SK-N-SH (cell line): ENCODE measurements at regions not wholly inside any gene's neighbourhood (a gene's known extent, or its start where the extent isn't known, plus 50 kb on each side); places are given as distances from the start of the nearest gene placed in this dataset.

Experiments used
- CTCF ChIP-seq: fragments of 200-600 bp; sonication (generic); IDR thresholded peaks from 2 replicates; pipeline ENCODE4 v1.6.1; 2017; ENCODE audit warnings: antibody characterized with exemption, mild to moderate bottlenecking, moderate library complexity
- EP300 ChIP-seq, 2 experiments: IDR thresholded peaks; 2 replicates each; pipeline versions ENCODE4 v1.4.0 to v1.6.1; 2012; ENCODE audit warnings: borderline replicate concordance in 1 of 2, low read depth in 1 of 2, low read length in 1 of 2
- FOSL2 ChIP-seq: IDR thresholded peaks from 2 replicates; pipeline ENCODE4 v1.4.0; 2012; ENCODE audit warnings: low read depth, mild to moderate bottlenecking, moderate library complexity, borderline replicate concordance
- FOXM1 ChIP-seq: IDR thresholded peaks from 2 replicates; pipeline ENCODE4 v1.4.0; 2012; ENCODE audit warnings: low read depth, mild to moderate bottlenecking
- GABPA ChIP-seq: IDR thresholded peaks from 2 replicates; pipeline ENCODE4 v1.4.0; 2012; ENCODE audit warnings: low read depth, mild to moderate bottlenecking
- GATA2 ChIP-seq: sonication (generic); formaldehyde crosslinking; IDR thresholded peaks from 2 replicates; pipeline ENCODE4 v1.5.0; 2020; ENCODE audit warnings: mild to moderate bottlenecking, missing genetic modification reagents
- MAX ChIP-seq: IDR thresholded peaks from 2 replicates; pipeline ENCODE4 v1.4.0; 2012; ENCODE audit warnings: low read depth
- NFIC ChIP-seq: IDR thresholded peaks from 2 replicates; pipeline ENCODE4 v1.4.0; 2012; ENCODE audit warnings: borderline replicate concordance
- RAD21 ChIP-seq: IDR thresholded peaks from 2 replicates; pipeline ENCODE4 v1.6.1; 2012; ENCODE audit warnings: mild to moderate bottlenecking, low read length
- TCF12 ChIP-seq: IDR thresholded peaks from 2 replicates; pipeline ENCODE4 v1.4.0; 2012
- USF1 ChIP-seq: IDR thresholded peaks from 2 replicates; pipeline ENCODE4 v1.4.0; 2012; ENCODE audit warnings: low read depth, borderline replicate concordance
- USF2 ChIP-seq: fragments of 150-350 bp; IDR thresholded peaks from 2 replicates; pipeline ENCODE4 v1.6.1; 2017; ENCODE audit warnings: antibody characterized with exemption, low read length, low read depth, borderline replicate concordance

GRCh38 chr12:30100741-30101140 is 317.0 kb upstream of the TMTC1 start:
- TF ChIP-seq CTCF, result no peak
- no peak for TF ChIP-seq FOSL2
- no peak for TF ChIP-seq USF2
- no peak for TF ChIP-seq GATA2 (CRISPR knock-in tag)
- TF ChIP-seq RAD21, result no peak
- no peak for TF ChIP-seq FOXM1
- TF ChIP-seq USF1, result no peak
- no peak for TF ChIP-seq NFIC
- no peak for TF ChIP-seq MAX
- TF ChIP-seq EP300 (IDR thresholded peaks at IDR 0.05; ENCODE audit: borderline replicate concordance in 1 of 2, low read depth in 1 of 2, low read length in 1 of 2), result no peak
- no peak for TF ChIP-seq GABPA
- no peak for TF ChIP-seq TCF12
